ENCODE measurements at regions not wholly inside any gene's neighbourhood (a gene's known extent, or its start where the extent isn't known, plus 50 kb on each side); places are given as distances from the start of the nearest gene placed in this dataset.

GRCh38 chr5:98585661-98586310 lies 187.7 kb upstream of the RGMB start:
- DNase-seq: no peak

- no peak for DNase-seq
These were observed 186.9 kb upstream of the RGMB start for GRCh38 chr5:98586581-98586980.

DNA sequence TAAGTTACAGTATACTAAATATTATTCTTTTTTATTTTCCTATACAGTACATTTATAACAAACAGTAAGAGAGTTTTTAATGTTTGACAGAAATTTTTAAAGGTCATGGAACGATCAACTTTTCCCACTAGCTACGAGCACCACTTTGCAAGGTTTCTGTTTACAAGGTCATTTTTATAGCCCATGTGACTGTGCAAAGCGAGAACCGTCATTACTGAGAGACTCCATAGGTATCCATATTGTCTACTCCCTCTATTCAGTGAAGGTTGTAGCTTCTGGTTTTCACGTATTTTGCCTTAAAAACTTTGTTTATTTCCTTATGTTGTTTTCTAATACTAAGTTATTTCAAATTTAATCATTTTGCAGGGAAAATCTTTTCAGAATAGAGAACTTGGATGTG lies 186.3 kb upstream of the RGMB start:
- no peak for DNase-seq

DNA sequence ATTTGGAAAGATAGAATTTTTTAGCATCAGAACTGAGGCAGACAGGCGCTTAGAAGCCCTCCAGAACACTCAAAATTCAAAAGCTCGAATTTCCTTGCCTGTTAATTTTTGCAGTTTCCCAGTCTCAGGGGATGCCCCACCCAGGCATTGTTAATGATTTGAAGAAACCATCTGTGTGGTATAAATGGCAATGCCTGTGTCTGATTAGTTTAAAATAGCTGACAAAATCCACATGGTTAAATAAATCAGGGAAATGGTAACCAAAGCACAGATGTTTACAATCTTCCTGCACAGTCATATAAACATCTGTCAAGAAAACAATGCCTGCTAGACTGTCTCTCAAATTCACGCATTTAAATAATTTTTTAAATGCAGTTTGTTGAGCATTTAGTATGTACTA lies 185.2 kb upstream of the RGMB start:
- no peak for DNase-seq

- DNase-seq: no peak
These were observed 180.0 kb upstream of the RGMB start for GRCh38 chr5:98593418-98593817.

GRCh38 chr5:98594098-98594497 lies 179.4 kb upstream of the RGMB start:
- DNase-seq: no peak

DNA sequence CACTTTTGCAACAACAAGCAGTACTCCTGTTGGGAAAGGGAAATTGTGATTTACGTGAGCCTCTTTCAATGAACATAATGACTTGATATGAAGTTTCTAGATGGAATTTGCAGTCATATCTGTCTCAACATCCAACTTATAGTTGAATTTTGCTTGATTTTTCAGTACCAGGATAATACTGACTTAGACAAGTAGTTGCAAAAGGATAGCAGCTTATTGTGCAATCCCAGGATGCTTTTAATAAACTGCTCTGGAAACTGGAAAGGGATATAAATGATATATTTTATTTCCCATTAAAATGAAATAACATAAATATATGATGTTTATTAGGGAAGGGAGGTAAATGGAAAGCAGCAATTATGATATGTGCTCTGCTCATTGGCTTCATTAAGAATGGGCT lies 174.4 kb upstream of the RGMB start:
- no peak for DNase-seq

GRCh38 chr5:98602534-98603112 lies 170.8 kb upstream of the RGMB start:
- no peak for DNase-seq

- DNase-seq: no peak
These were observed 170.0 kb upstream of the RGMB start for GRCh38 chr5:98603456-98603855.

DNA sequence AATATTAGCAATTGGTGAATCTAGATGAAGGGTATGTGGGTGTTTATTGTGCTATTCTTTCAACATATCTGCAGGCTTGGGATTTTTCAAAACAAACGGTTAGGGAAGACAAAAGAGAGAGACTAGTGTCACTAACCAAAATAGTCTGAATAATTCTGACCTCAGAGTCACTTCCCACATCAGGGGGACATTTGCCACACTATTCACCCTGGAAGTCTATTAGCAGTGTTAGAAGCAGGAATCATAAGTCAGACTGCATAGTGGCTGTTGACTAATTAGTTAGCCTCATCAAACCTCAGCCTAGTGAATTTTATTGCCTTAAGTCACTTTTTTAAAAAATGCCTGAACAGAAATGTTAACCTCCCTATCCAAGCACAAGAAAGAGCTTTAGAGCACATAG lies 169.2 kb upstream of the RGMB start:
- DNase-seq: no peak

DNA sequence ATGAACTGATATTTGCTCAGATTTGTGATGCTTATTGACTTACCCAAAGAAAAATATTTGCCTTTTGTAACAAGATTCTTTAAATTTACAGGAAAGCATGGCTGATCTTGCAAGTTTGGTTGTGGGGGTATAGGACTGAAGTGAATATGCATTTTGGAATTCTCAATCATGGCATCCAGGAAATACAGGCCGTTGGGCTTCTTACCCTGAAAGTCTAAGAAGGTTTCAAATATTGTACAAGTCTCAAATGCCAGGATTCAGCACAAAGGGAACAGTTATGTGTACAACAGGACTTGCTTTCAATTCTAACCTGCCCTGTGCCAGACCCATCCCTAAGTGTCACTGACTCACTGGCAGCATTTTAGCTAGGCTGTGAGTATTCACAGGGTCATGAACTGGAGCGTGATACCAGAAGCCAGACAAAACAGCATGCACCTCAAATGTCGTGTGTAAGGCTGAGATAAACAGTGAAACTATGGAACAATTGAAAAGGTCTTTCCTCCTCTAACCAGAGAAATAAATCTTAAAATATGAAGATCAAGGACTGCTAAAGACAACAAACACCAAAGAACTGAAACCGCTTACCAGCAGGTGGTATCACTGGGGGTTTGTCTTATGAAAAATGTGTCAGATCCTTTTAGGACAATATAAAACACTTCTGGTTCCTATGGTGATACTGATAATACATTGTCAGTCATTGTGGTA lies 168.6 kb upstream of the RGMB start:
- no peak for DNase-seq

- no peak for DNase-seq
These were observed 168.0 kb upstream of the RGMB start for GRCh38 chr5:98605426-98605825.

DNA sequence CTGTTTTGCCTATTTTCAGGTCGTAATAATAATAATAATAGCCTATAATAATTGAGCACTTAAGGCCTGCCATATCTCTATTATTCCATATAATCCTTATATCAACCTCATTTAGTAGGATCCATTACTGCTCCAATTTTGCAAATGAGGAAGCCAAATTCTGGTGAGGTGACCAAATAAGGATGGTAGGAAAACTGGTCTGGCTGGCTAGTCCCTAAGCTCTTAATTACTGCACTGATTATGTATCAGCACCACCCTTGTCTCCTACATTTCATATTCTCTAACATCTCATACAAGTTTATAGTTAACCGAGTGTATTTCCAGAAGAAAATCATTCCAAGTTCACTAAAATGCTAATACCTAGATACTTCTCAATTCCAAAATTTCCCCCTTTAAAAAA lies 166.5 kb upstream of the RGMB start:
- DNase-seq: no peak

GRCh38 chr5:98608052-98608451 lies 165.4 kb upstream of the RGMB start:
- no peak for DNase-seq

- no peak for DNase-seq
These were observed 159.1 kb upstream of the RGMB start for GRCh38 chr5:98614341-98614740.

- DNase-seq: no peak
These were observed 151.6 kb upstream of the RGMB start for GRCh38 chr5:98621821-98622220.

GRCh38 chr5:98624145-98624880 lies 149.2 kb upstream of the RGMB start:
- no peak for DNase-seq

DNA sequence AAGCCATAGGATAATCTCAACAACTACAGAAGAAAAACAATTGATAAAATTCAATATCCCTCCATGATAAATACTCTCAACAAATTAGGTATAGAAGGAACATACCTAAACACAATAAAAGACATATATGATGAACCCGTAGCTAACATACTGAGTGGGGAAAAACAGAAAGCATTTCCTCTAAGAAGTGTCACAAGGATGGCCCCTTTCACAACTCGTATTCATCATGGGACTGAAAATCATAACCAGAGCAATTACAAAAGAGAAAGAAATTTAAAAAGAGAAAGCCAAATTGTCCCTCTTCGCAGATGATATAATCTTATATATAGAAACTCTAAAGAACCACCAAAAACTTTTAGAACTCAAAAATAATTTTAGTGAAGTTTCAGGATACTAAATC lies 146.3 kb upstream of the RGMB start:
- no peak for DNase-seq

- DNase-seq: no peak
These were observed 142.8 kb upstream of the RGMB start for GRCh38 chr5:98630621-98631020.

GRCh38 chr5:98631311-98632054 lies 142.0 kb upstream of the RGMB start:
- DNase-seq: no peak

- DNase-seq: no peak
These were observed 137.8 kb upstream of the RGMB start for GRCh38 chr5:98635656-98636055.

- no peak for DNase-seq
These were observed 136.3 kb upstream of the RGMB start for GRCh38 chr5:98637116-98637515.

DNA sequence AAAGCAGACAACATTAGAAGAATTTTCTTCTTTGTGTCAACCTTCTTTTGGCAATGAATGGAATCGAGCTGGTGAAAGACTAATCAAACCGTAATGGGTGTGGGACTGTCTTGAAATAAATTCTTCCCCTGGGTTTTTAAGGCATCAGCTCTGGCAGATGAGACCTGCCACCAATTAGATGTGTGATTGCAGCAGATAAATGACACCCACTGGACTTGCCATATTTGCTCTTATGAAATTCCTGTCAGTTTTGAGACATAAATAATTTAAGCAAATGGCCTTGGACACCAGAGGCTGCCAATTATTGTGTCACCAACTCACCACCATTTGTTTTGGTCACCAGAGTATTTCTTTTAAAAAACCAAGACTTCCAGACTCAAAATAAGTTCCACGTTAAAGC lies 135.9 kb upstream of the RGMB start:
- no peak for DNase-seq
